ENCODE measurements at regions not wholly inside any gene's neighbourhood (a gene's known extent, or its start where the extent isn't known, plus 50 kb on each side); places are given as distances from the start of the nearest gene placed in this dataset.

- TF ChIP-seq ZFX (IDR thresholded peaks at IDR 0.05): no peak
- no peak for TF ChIP-seq CTCF (conservative IDR thresholded peaks at IDR 0.05)
Observed at GRCh38 chr3:80696280-80696679, 928.5 kb upstream of the ROBO1 start.
